Stimulated activated CD4-positive, alpha-beta T cell treated with anti-CD3 and anti-CD28 coated beads, Interleukin-4, amount 100 ng/mL, for 1 hour (primary cell): ENCODE measurements at regions not wholly inside any gene's neighbourhood (a gene's known extent, or its start where the extent isn't known, plus 50 kb on each side); places are given as distances from the start of the nearest gene placed in this dataset.

Experiments
- DNase-seq: peaks from one replicate; pipeline ENCODE4 v3.0.0-alpha.2; 2020

- no peak for DNase-seq
Measured at GRCh38 chr11:10387206-10388083, 67.6 kb upstream of the AMPD3 start.

GRCh38 chr11:10388101-10388500 lies 67.0 kb upstream of the AMPD3 start:
- no peak for DNase-seq

- no peak for DNase-seq
Measured at GRCh38 chr11:10388574-10388973, 66.5 kb upstream of the AMPD3 start.

- no peak for DNase-seq
Measured at GRCh38 chr11:10390375-10390774, 64.7 kb upstream of the AMPD3 start.

- DNase-seq, result no peak
Measured at GRCh38 chr11:10392095-10393079, 62.7 kb upstream of the AMPD3 start.

GRCh38 chr11:10394229-10395101 lies 60.6 kb upstream of the AMPD3 start:
- DNase-seq, result no peak

- no peak for DNase-seq
Measured at GRCh38 chr11:10395166-10395897, 59.7 kb upstream of the AMPD3 start.

GRCh38 chr11:10396771-10397170 lies 58.3 kb upstream of the AMPD3 start:
- DNase-seq, result no peak

GRCh38 chr11:10397226-10397987 lies 57.7 kb upstream of the AMPD3 start:
- DNase-seq, result no peak

- DNase-seq, result no peak
Measured at GRCh38 chr11:10398525-10398924, 56.5 kb upstream of the AMPD3 start.

- DNase-seq, result no peak
Measured at GRCh38 chr11:10400856-10401255, 54.2 kb upstream of the AMPD3 start.

- no peak for DNase-seq
Measured at GRCh38 chr11:10401256-10401655, 53.8 kb upstream of the AMPD3 start.

- no peak for DNase-seq
Measured at GRCh38 chr11:10401696-10402392, 53.2 kb upstream of the AMPD3 start.
